Lung (tissue), 11 donors: ENCODE measurements at regions not wholly inside any gene's neighbourhood (a gene's known extent, or its start where the extent isn't known, plus 50 kb on each side); places are given as distances from the start of the nearest gene placed in this dataset.

Experiments
- ATAC-seq: fragments of 200-7000 bp; cut with Tn5 transposase; one replicate; pipeline ENCODE4 v1.9.1; 2020; ENCODE audit warnings: moderate number of reproducible peaks; ENCODE audit not compliant: insufficient read depth, low FRiP score
- DNase-seq, 3 donors: peaks; one replicate each; pipeline ENCODE4 v3.0.0-alpha.2; 2013 to 2017
- H3K27ac ChIP-seq, 2 donors: one replicate each; pipeline ENCODE4 v1.5.1; 2013; ENCODE audit warnings: mild to moderate bottlenecking in 2 of 2, moderate library complexity in 2 of 2, control low read depth in 1 of 2, inconsistent platforms in 1 of 2, low read depth in 1 of 2, low read length in 1 of 2
- H3K27me3 ChIP-seq, 3 donors: one replicate each; pipeline ENCODE4 v1.5.1; 2013; ENCODE audit warnings: low read length in 2 of 3; ENCODE audit not compliant: control insufficient read depth in 3 of 3, insufficient read depth in 3 of 3
- H3K36me3 ChIP-seq, 4 donors: one replicate each; pipeline ENCODE4 v1.5.1; 2013; ENCODE audit warnings: low read length in 4 of 4, mild to moderate bottlenecking in 1 of 4, moderate library complexity in 1 of 4; ENCODE audit not compliant: control insufficient read depth in 4 of 4, insufficient read depth in 4 of 4
- H3K4me1 ChIP-seq, 5 donors: one replicate each; pipeline ENCODE4 v1.5.1; 2013; ENCODE audit warnings: low read length in 5 of 5, mild to moderate bottlenecking in 2 of 5, moderate library complexity in 1 of 5; ENCODE audit not compliant: control insufficient read depth in 5 of 5, insufficient read depth in 5 of 5
- H3K4me3 ChIP-seq: one replicate; pipeline ENCODE4 v1.5.1; 2013; ENCODE audit warnings: mild to moderate bottlenecking, control low read depth, moderate library complexity
- H3K9ac ChIP-seq, 2 donors: one replicate each; pipeline ENCODE4 v1.5.1; 2013; ENCODE audit warnings: low read length in 2 of 2, control low read depth in 1 of 2; ENCODE audit not compliant: insufficient read depth in 1 of 2
- H3K9me3 ChIP-seq, 4 donors: one replicate each; pipeline ENCODE4 v1.5.1; 2013; ENCODE audit warnings: low read length in 3 of 4, mild to moderate bottlenecking in 1 of 4, moderate library complexity in 1 of 4; ENCODE audit not compliant: control insufficient read depth in 4 of 4, insufficient read depth in 3 of 4
- CTCF ChIP-seq: IDR thresholded peaks from 2 replicates; pipeline ENCODE4 v1.5.1; 2012; ENCODE audit warnings: mild to moderate bottlenecking; ENCODE audit errors: control extremely low read depth, extremely low read depth
- WGBS, 2 donors: extraction: QIAGEN DNeasy Blood & Tissue Kit; methylation state at CpG; one replicate each; pipeline ENCODE4 v1.1.7; 2013; 5-methylcytosine and 5-hydroxymethylcytosine counted together
- donor health status: control.
- donor health status: control.
- donor health status: Bipolar disorder and iron deficiency.
- donor health status: healthy.
- donor health status: DM: yes; HTN: yes; CAD: no.

DNA sequence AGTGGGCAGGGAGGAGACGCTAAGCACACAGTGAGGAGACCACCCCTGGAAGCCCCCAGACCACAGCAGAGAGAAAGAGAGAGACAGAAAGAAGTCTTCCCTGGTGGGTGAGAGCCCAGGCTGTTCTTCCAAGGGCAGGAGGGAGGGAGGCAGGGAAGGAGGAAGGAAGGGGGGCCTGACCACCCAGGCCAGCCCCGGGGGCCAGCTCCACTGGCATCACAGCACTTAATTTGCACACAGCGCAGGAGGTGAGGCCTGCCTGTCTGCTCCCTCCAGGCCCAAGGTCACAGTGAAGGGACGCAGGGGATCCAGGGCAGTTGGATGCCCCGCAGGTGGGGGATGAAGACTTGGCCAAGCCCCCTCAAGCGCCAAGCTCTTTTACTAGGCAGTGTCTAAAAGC is 141.9 kb upstream of the C14orf180 start:
- 81 to 84% methylated on average over 6 of the region's 6 CpGs for WGBS, 2 donors
- H3K9me3 ChIP-seq, result no peaks in the 10 kb centered on the region
- DNase-seq (no peak), ATAC-seq (no peak)
- H3K27ac ChIP-seq, result no peak overlapping the region
- H3K9ac ChIP-seq, result no peak overlapping the region
- no peak for TF ChIP-seq CTCF
- H3K27me3 ChIP-seq, result no peaks in the 10 kb centered on the region
- H3K36me3 ChIP-seq, result no peaks in the 10 kb centered on the region
- no peak overlapping the region for H3K4me3 ChIP-seq
- peaks cover 0 to 24% (median 17%) of the 10 kb centered on the region in 5 donors for H3K4me1 ChIP-seq

DNA sequence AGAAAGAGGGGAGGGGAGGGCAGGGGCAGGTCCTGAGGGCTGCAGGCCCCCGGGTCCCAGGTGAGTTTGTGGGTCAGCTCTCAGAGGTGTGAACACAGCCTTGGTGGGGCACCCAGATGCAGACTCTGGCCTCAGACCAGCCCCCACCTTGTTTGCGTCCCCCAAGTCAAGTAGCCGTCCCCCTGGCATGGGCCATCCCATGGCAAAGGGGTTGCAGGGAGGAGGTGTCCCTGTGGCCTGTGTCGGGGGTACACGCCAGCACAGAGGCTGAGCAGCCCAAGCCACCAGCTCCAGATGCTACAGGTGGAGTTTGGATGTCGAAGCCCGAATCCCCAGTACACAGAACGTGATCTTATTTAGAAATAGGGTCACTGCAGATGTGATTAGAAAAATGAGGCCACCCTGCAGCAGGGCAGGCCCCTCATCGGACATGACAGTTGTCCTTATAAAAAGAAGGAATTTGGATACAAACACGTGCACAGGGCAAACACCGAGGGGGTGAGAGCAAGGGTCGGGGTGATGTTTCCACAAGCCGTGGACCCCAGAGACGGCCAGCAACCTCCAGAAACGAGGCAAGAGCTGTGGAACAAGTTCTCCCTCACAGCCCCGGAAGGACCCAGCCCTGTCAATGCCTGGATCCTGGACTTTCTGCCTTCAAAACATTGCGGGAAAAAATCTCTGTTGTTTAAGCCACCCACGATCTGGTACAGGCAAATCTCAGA is 141.2 kb upstream of the C14orf180 start:
- H3K27ac ChIP-seq, result no peak overlapping the region
- H3K9me3 ChIP-seq, result no peaks in the 10 kb centered on the region
- no peak overlapping the region for H3K4me3 ChIP-seq
- no peaks in the 10 kb centered on the region for H3K27me3 ChIP-seq
- peaks cover 0 to 26% (median 17%) of the 10 kb centered on the region in 5 donors for H3K4me1 ChIP-seq
- 89% methylated on average over 18 of the region's 18 CpGs for WGBS, 2 donors
- ATAC-seq (no peak), DNase-seq (no peak)
- H3K9ac ChIP-seq, result no peak overlapping the region
- TF ChIP-seq CTCF, result no peak
- H3K36me3 ChIP-seq, result no peaks in the 10 kb centered on the region

GRCh38 chr14:104439625-104440024 is 139.9 kb upstream of the C14orf180 start:
- no peak for TF ChIP-seq CTCF
- H3K27me3 ChIP-seq, result no peaks in the 10 kb centered on the region
- H3K9me3 ChIP-seq, result no peaks in the 10 kb centered on the region
- ATAC-seq (no peak), DNase-seq (no peak)
- H3K4me3 ChIP-seq, result no peak overlapping the region
- WGBS, 2 donors, result 81 to 88% methylated on average over 9 of the region's 9 CpGs
- H3K36me3 ChIP-seq, result no peaks in the 10 kb centered on the region
- H3K27ac ChIP-seq, result no peak overlapping the region
- peaks cover 0 to 26% (median 17%) of the 10 kb centered on the region in 5 donors for H3K4me1 ChIP-seq
- H3K9ac ChIP-seq, result no peak overlapping the region
